OCI-LY3 (cell line): ENCODE measurements at regions not wholly inside any gene's neighbourhood (a gene's known extent, or its start where the extent isn't known, plus 50 kb on each side); places are given as distances from the start of the nearest gene placed in this dataset.

ENCODE experiments used
- EZH2phosphoT487 ChIP-seq: fragments of 200-600 bp; shearing (Covaris generic); IDR thresholded peaks from 2 replicates; pipeline ENCODE4 v1.6.1; 2018; ENCODE audit warnings: antibody characterized with exemption, mixed run types, low read depth
- TF ChIP-seq, protein P1 (sequence below): fragments of 200-600, 300-600 bp; sonication (generic); IDR thresholded peaks from 2 replicates; pipeline ENCODE4 v1.5.1; 2014; ENCODE audit warnings: antibody characterized with exemption, low read length, low read depth

DNA sequence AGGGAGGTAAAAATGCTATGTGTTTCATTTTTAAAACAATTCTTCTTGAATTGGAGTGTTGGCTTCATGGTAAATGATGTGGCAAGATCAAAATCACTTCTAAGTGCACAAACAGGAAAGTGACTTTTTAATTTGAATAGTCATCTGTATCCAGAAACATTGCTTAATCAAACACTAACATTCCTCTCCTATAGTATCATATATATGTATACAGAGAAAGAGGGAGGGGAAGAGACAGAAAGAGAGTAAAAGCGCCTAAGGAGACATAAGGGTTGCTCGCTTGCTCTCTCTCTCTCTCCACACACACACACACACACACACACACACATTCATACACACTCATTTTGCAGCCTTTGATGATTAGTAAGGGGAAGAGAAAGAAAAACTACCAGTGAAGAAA lies 95.4 kb upstream of the PRDM9 start:
- TF ChIP-seq, protein P1, sequence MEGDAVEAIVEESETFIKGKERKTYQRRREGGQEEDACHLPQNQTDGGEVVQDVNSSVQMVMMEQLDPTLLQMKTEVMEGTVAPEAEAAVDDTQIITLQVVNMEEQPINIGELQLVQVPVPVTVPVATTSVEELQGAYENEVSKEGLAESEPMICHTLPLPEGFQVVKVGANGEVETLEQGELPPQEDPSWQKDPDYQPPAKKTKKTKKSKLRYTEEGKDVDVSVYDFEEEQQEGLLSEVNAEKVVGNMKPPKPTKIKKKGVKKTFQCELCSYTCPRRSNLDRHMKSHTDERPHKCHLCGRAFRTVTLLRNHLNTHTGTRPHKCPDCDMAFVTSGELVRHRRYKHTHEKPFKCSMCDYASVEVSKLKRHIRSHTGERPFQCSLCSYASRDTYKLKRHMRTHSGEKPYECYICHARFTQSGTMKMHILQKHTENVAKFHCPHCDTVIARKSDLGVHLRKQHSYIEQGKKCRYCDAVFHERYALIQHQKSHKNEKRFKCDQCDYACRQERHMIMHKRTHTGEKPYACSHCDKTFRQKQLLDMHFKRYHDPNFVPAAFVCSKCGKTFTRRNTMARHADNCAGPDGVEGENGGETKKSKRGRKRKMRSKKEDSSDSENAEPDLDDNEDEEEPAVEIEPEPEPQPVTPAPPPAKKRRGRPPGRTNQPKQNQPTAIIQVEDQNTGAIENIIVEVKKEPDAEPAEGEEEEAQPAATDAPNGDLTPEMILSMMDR: no peak
- TF ChIP-seq EZH2phosphoT487: no peak
